Suppressor macrophage (primary cell): ENCODE measurements at regions not wholly inside any gene's neighbourhood (a gene's known extent, or its start where the extent isn't known, plus 50 kb on each side); places are given as distances from the start of the nearest gene placed in this dataset.

Experiments
- DNase-seq, 4 experiments: peaks; one replicate each; pipeline ENCODE4 v3.0.0-alpha.2; 2020 to 2022

DNA sequence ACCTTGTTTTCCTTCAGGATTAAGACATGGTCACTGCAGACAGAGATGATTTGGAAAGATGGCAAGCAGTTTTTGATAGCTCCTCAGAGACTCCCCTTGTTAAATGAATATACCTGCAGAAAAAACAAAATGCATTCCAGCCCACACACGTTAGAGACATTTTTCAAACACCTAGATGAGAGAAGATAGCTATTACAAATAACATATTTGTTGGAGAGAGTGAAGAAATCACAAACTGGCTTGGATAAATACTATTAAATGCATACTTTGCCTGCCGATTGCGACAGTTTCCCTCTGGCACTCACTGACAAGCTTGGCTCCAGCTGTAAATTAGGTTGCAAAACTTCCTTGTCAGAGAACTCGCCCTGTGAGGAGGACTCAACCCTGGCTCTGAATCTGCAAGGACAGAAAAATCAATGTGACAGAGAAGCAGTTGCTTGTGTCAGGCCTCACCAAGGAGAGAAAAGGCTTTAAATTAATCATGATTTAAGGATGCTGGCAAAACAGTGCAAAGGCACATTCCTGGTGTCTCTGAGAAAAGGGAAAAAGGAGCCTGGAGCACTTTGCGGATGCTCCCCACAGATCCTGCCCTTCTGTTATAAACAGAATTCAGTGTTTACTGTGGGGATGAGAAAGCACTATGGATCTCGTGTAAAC lies 423.7 kb upstream of the MARCKS start:
- peak; percentile 74 to 88 (median 81) for DNase-seq

GRCh38 chr6:113434641-113435040 lies 422.5 kb upstream of the MARCKS start:
- no peak for DNase-seq

- DNase-seq = no peak
These were observed 419.6 kb upstream of the MARCKS start for GRCh38 chr6:113437566-113437965.

DNA sequence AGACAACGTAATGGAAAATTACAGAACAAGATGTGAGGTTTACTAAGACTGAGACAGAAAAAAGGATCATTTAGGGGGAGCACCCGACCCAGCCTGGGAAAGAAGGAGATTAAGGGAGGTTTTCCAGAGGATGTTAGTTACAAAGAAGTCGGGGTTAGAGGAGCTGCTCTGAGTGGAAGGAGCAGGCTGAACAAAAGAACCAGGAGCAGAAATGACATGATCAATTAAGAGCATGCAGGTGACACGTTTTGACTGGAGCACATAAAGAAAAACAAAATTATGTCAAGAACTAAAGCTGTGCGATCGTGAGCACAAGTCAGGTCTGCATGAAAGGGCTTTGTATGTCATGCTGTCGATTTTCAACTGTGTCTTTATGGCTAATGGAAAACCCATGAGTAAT lies 417.3 kb upstream of the MARCKS start:
- no peak for DNase-seq

DNA sequence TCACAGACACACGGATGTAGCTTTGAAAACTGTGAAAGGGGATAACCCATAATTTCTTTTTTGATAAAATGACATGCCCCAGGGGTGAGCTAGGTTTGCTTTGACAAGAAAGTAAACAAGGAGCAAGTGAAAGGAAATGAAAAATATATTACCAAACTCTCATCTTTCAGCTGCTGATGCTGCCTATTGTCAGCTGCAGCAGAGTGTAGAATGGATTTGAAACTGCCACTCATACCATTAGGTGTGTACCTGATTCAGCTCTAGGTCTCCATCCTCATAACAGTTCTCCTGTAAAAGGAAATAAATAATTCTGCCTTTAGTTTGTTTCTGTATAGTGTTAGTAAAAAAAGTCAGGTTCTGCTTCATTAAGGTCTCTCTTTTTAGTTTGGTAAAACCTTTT lies 415.1 kb upstream of the MARCKS start:
- DNase-seq = no peak

DNA sequence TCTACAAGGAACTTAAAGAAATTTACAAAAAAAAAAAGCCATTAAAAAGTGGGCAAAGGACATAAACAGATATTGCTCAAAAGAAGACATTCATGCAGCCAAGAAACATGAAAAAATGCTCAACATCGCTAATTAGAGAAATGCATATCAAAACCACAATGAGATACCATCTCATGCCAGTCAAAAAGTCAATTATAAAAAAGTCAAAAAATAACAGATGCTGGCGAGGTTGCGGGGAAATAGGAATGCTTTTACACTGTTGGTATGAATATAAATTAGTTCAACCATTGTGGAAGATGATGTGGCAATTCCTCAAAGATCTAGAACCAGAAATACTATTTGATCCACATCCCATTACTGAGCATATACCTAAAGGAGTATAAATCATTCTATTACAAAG lies 411.9 kb upstream of the MARCKS start:
- DNase-seq = no peak

DNA sequence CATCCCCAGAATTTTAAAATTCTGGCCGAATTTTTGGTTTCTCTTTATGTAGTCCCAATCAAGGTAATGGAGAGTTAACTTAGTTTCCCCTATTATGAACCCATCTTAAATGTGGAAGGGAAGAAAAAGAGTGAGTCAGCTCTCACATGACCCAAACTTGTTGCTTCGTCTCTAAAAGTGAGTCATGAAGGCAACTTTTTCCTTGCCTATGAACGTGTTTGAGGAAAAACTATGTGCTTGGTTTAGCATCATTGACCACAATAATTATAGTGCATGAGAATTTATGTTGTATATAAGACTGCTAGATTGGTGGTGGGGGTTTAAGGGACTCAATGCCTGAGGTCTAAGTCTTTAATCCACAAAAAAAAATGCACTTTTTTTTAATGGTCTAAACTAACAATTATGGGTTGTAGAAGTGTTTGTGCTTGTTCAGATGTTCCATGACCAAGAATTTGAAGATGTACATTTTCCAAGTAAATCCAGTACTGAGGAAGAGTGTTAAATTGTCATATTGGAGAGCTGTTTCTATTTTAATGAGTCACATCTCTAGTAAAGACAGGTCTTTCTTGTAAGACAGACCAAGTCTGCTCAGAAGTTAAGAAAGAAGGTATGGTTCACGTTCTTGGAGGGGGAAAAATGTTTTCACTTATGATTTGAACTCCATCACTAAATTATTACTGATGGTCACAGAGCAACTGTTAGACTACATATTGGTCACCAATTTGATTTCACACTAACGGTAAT lies 409.9 kb upstream of the MARCKS start:
- peak; percentile 61 to 84 (median 76) for DNase-seq

DNA sequence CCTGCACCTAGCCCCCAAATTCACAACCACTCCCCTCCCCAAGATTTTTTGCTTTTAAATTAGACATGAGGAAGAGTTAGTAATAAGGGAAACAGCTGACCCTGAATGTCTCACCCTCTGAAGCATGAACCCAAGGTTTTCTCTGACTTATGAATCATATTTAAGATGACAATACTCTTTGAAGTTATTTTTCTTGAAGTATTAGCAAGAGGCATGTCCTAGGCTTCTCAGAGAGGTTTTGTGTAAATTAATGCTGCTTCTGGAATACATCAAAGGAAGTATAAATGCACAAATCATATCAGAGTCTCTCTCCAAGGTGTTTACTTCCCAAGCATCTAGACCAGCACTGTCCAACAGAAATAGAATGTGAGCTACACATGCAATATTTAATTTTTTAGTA lies 408.1 kb upstream of the MARCKS start:
- peak; percentile 27 to 79 (median 49) for DNase-seq

GRCh38 chr6:113450061-113450465 lies 407.1 kb upstream of the MARCKS start:
- DNase-seq = peak in 2 of 4 experiments; percentile 33 to 36

DNA sequence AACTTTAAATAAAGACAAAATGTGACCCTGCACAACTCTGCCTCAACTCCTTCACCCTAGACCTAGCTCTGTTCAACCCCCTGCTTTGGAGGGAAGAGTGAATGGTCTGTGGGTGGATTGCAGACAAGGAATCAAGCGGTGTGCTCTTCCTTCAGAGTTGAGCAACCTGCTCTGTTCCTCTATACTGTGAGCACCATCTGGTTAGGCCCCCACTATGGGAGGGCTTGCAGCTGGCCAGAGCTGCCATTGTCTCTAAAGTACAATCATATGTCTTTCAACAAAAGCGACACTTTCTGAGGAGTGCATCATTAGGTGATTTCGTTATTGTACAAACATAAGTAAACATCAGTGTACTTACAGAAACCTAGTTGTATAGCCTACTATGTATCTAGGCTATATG lies 406.1 kb upstream of the MARCKS start:
- peak in 3 of 4 experiments; percentile 29 to 50 (median 46) for DNase-seq

GRCh38 chr6:113457198-113457597 lies 399.9 kb upstream of the MARCKS start:
- DNase-seq = no peak

DNA sequence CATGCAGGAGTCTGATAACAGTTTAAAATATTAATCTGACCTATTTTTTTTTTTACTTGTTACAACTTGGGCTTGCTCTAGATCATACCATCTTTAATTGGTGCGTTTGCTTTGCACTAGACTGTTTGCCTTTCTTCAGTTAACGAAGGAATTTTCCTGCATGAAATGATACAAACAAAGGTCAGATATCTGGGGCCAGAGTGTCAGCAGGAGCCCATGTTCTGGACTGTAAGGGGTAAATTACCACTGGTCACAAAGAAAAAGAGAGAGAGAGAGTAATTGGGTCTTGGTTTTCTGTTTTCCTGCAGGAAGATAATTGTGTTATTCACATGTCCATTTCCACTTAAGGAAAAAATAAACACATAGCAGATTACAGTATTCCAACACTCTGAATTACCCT lies 399.4 kb upstream of the MARCKS start:
- no peak for DNase-seq

GRCh38 chr6:113458368-113459010 lies 398.7 kb upstream of the MARCKS start:
- no peak for DNase-seq

- DNase-seq = no peak
These were observed 395.8 kb upstream of the MARCKS start for GRCh38 chr6:113461153-113461932.

- DNase-seq = no peak
These were observed 392.6 kb upstream of the MARCKS start for GRCh38 chr6:113464536-113464935.

DNA sequence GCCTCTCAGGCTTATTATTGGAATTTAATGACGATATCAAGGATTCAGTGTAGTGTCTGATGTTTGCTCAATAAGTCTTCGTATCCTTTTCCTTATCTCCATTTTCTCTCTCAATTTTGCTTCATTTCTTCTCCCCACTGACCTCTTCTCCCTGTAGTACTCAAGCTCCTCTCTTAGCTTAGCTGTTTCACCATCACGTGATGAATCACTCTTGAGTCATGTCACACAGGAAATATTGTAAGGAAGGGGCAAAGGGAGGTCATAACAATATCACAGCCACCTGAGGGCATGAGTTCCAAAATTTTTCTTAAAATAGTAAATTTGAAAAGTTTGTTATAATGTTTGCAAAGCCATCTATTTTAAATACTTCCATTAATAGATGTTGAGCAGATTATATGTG lies 392.2 kb upstream of the MARCKS start:
- DNase-seq = peak; percentile 29 to 73 (median 52)

DNA sequence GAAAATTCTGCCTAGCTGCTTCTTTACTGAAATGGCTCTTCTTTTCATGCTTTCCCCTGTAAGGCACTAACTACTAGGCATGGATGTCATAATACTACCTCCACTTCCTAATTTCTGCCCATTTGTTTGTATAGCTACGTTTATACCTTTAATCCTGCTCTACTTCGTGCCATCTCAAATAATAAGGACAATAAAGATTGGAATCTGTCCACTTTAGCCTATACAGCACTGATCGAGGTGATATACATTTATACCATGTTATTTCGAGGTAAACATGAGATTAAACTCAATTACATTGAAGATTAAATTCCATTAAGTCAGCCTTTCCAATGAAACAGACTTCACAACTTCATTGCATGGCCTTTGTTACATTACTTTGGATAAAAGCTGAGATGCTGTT lies 390.6 kb upstream of the MARCKS start:
- peak in 1 of 4 experiments; percentile 6 for DNase-seq

DNA sequence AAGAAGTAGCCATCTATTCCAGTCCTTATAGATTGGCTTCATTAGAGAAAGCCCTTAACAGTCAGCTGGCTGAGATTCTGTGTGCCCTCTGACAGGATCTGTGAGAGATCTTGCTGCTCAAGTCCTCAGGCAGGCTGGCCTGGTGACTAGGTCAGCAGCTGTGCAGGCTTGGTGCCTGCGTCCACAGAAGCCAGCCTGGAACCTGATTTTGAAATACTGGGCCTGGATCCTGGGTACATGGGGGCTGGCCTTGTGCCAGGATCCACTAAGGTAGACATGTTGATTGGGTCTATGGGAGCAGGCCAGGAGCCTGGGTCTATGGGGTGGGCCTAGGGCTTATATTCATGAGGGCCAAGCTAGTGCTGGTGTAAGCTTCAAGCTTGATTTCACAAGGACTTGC lies 381.8 kb upstream of the MARCKS start:
- DNase-seq = no peak

GRCh38 chr6:113476937-113477839 lies 380.0 kb upstream of the MARCKS start:
- DNase-seq = no peak

DNA sequence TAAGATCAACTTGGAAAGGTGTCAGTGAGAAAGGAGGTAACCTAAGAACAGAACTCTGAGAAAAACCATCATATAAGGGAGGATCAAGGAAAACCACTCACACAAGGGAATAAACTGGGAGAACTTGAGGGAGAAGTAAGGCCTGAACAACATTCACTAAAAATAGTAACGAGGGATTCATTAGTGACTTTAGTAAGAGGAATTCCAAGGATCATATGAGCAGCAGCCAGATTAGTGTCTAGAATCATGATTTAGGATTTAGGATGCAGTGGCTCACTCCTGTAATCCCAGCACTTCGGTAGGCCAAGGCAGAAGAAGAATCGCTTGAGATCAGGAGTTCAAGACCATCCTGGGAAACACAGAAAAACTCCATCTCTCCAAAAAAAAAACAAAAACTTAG lies 376.5 kb upstream of the MARCKS start:
- no peak for DNase-seq

DNA sequence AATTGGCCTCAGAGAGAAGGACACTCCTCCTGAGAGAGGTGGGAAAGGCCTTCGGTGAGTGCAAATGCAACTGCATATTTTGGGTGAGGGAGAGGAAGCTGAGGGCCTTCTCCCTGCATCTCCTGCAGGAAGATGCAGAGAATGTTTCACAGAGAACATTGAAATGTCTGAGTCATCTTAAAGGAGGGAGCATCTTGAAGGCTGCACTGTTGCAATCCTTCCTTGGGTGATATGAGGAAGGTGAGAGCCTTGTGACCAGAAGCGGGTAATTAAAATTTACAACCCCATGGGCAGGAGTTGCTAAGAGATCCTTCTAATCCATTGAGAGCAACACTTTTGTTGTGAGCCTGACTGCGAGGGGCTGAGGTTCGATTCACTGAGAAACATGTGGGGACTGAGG lies 375.7 kb upstream of the MARCKS start:
- DNase-seq = peak in 2 of 4 experiments; percentile 5 to 31

DNA sequence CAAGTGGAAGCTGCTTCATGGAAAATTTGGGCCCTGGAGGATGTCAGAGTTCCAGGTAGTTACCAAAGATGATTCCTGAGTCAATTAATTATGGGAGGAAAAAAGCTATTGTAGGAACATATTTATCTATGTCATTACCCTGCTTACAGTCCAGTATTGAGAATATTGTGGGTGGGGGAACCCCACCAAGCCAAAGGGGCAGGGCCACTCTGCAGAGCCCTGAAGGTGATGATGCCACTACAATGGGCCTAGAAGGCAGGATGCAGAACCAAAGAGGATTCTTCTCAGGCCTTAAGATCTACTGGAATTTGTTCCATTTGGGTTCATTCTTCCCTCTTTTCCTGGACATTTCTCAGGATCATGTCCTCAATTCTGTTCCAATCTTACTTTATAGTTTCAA lies 375.2 kb upstream of the MARCKS start:
- DNase-seq = no peak
